ENCODE measurements at regions not wholly inside any gene's neighbourhood (a gene's known extent, or its start where the extent isn't known, plus 50 kb on each side); places are given as distances from the start of the nearest gene placed in this dataset.

GRCh38 chr4:177809791-177810190 lies 367.6 kb upstream of the AGA start:
- Histone ChIP-seq H4K8ac (ENCODE audit: low read depth in 2 of 2, low read length in 2 of 2) (no peak overlapping the region), H2AK5ac (ENCODE audit: low read depth, low read length) (no peak overlapping the region), H3K23ac (ENCODE audit: low read depth, low read length) (no peak overlapping the region), H3K9me1 (ENCODE audit: insufficient read depth, low read length) (no peaks in the 10 kb centered on the region), H3K27me3 (ENCODE audit: control insufficient read depth, insufficient read depth, low read length) (no peaks in the 10 kb centered on the region), H3K4me3 (ENCODE audit: insufficient read depth, low read depth, low read length) (no peak overlapping the region), H2AK9ac (replicated peaks; ENCODE audit: low read depth, low read length, poor library complexity) (no peak overlapping the region), H3K9ac (ENCODE audit: low read depth, low read length) (no peak overlapping the region), H3K14ac (replicated peaks; ENCODE audit: low read depth, low read length) (no peak overlapping the region), H3K18ac (ENCODE audit: low read depth, low read length) (no peak overlapping the region), H3K4ac (ENCODE audit: low read depth, low read length) (no peak overlapping the region), H2BK5ac (ENCODE audit: low read depth, low read length, poor library complexity, severe bottlenecking) (no peak overlapping the region), H2BK20ac (ENCODE audit: low read depth, low read length) (no peak overlapping the region), H4K5ac (ENCODE audit: low read depth, low read length) (no peak overlapping the region), H3K4me2 (ENCODE audit: low read depth, low read length) (no peak overlapping the region), H4K91ac (ENCODE audit: insufficient read depth, low read depth, low read length) (no peak overlapping the region), H2BK120ac (ENCODE audit: low read depth, low read length) (no peak overlapping the region), H3K79me1 (ENCODE audit: low read depth in 1 of 2, low read length in 2 of 2) (no peaks in the 10 kb centered on the region), H3K9me3 (ENCODE audit: control insufficient read depth, insufficient read depth, low read length) (no peaks in the 10 kb centered on the region), H3K27ac (ENCODE audit: insufficient read depth, low read length) (no peak overlapping the region), H3K36me3 (ENCODE audit: control insufficient read depth, insufficient read depth, low read length) (no peaks in the 10 kb centered on the region), H3K56ac (ENCODE audit: extremely low read depth, insufficient read depth, low read length) (no peak overlapping the region), H3K4me1 (ENCODE audit: control insufficient read depth, insufficient read depth, low read length) (no peaks in the 10 kb centered on the region), H2AFZ (replicated peaks; ENCODE audit: low read length, poor library complexity) (no peak overlapping the region), H2BK15ac (ENCODE audit: low read depth, low read length) (no peak overlapping the region), H4K20me1 (ENCODE audit: insufficient read depth, low read length) (no peaks in the 10 kb centered on the region)
- ChIA-PET POLR2A (ENCODE audit: unreplicated experiment) (no interaction called here), CTCF (no interaction called here)
- dilution Hi-C loops (cut with HindIII; ENCODE audit: low sequenced_read_pairs, unreplicated experiment), result no loop called here
- TF ChIP-seq MXI1 (IDR thresholded peaks at IDR 0.05; ENCODE audit: borderline replicate concordance, low read depth, low read length), result no peak
- TF ChIP-seq RAD21 (IDR thresholded peaks at IDR 0.05; ENCODE audit: low read length), result no peak
- no peak for TF ChIP-seq RFX5 (IDR thresholded peaks at IDR 0.05; ENCODE audit: low read depth, low read length)
- TF ChIP-seq BHLHE40 (IDR thresholded peaks at IDR 0.05; ENCODE audit: low read depth, low read length), result no peak
- TF ChIP-seq CEBPB (IDR thresholded peaks at IDR 0.05; ENCODE audit: low read depth, low read length), result no peak
- TF ChIP-seq, protein P1, sequence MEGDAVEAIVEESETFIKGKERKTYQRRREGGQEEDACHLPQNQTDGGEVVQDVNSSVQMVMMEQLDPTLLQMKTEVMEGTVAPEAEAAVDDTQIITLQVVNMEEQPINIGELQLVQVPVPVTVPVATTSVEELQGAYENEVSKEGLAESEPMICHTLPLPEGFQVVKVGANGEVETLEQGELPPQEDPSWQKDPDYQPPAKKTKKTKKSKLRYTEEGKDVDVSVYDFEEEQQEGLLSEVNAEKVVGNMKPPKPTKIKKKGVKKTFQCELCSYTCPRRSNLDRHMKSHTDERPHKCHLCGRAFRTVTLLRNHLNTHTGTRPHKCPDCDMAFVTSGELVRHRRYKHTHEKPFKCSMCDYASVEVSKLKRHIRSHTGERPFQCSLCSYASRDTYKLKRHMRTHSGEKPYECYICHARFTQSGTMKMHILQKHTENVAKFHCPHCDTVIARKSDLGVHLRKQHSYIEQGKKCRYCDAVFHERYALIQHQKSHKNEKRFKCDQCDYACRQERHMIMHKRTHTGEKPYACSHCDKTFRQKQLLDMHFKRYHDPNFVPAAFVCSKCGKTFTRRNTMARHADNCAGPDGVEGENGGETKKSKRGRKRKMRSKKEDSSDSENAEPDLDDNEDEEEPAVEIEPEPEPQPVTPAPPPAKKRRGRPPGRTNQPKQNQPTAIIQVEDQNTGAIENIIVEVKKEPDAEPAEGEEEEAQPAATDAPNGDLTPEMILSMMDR (conservative IDR thresholded peaks at IDR 0.05; ENCODE audit: low read depth, low read length), result no peak
- TF ChIP-seq NFE2L2 (IDR thresholded peaks at IDR 0.05; ENCODE audit: low read depth, low read length), result no peak
- no peak for TF ChIP-seq MAFK (IDR thresholded peaks at IDR 0.05; ENCODE audit: low read depth, low read length)
- no peak for TF ChIP-seq SMC3 (IDR thresholded peaks at IDR 0.05; ENCODE audit: low read depth, low read length)
- TF ChIP-seq FOS (IDR thresholded peaks at IDR 0.05; ENCODE audit: low read depth, low read length), result no peak
- TF ChIP-seq POLR2A (IDR thresholded peaks at IDR 0.05; ENCODE audit: low read depth, low read length), result no peak
- no peak for TF ChIP-seq RCOR1 (IDR thresholded peaks at IDR 0.05; ENCODE audit: insufficient replicate concordance, low read length)
- no peak for TF ChIP-seq MAZ (IDR thresholded peaks at IDR 0.05; ENCODE audit: borderline replicate concordance, low read depth, low read length)
- TF ChIP-seq ELK1 (IDR thresholded peaks at IDR 0.05; ENCODE audit: borderline replicate concordance, low read depth, low read length), result no peak
- BruUV-seq (replicated peaks), result no TSS peak
- ATAC-seq (ENCODE audit: low read depth) (no peak), DNase-seq (no peak)
- no CpG with 5 or more reads among the region's 3 CpGs for WGBS, 2 experiments (ENCODE audit: extremely low coverage in 2 of 2, insufficient read length in 1 of 2)
- in situ Hi-C loops (cut with MboI; ENCODE audit: low sequenced_read_pairs), result no loop called here
- intact Hi-C loops (cut with micrococcal nuclease), result no loop called here

Data from IMR-90 (cell line).